ENCODE measurements at regions not wholly inside any gene's neighbourhood (a gene's known extent, or its start where the extent isn't known, plus 50 kb on each side); places are given as distances from the start of the nearest gene placed in this dataset.

DNA sequence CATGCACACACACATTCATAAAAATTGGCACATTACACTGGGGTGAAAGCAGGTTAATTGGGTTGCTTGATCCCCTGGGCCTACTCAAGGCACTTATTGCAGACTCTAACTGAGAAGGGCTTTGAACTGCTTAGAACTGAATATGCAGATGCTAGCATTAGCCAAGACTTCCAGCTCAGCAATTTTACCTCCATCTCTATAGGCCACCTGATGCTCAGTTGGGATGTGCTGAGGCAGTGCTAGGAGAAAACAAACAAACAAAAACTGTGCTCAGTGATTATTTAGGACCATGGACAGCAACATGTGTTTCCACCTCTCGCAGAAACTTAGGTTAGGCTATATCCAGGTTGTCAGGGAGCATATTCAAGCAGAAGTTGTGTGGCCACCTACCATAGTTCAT lies 124.8 kb upstream of the WSCD2 start:
- H3K4me1 Mint-ChIP-seq (ENCODE audit: low read depth in 2 of 2) = no peaks in the 10 kb centered on the region
- ATAC-seq (replicated peaks) = no peak
- H3K4me3 Mint-ChIP-seq = no peak overlapping the region
- peaks cover 0 to 1% of the 10 kb centered on the region in 2 donors for H3K9me3 Mint-ChIP-seq
- no peaks in the 10 kb centered on the region for H3K36me3 Mint-ChIP-seq (ENCODE audit: insufficient read depth)
- peaks cover 36 to 43% of the 10 kb centered on the region in 2 donors for H3K27me3 Mint-ChIP-seq
- DNase-seq = no peak
- H3K27ac Mint-ChIP-seq = no peak overlapping the region

DNA sequence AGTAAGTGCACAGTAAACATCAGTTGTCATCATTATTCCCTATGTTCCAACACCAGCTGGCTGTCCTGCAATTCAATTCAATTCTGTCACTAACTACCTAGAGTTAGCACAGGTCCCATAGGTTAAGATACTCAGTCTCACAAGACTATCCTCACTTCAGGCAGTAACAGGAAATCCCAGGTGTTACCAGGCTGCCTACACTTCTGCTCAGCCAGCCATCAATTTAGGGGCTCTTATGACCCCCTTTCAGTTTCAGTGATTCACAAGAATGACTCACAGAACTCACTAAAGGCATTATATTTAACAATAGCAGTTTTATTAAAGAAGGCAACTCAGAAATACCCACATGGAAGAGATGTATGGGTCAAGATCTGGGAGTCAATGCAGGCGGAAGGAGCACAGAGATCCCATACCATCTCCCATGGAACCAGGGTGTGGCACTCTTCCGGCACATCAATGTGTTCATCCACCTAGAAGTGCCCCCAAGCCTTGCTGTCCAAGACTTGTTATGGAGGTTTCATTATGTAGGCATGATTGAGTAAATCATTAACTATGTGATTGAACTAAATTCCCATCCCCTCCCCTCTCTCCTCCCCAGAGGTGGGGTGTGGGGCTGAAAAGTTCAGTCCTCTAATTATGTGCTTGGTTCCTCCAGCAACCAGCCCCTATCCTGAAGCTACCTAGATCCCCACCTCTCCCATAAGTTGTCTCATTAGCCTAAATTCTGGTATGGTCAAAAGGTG lies 120.8 kb upstream of the WSCD2 start:
- Mint-ChIP-seq H3K9me3 (no peaks in the 10 kb centered on the region), H3K27ac (no peak overlapping the region), H3K27me3 (peaks cover 28 to 37% of the 10 kb centered on the region in 2 donors), H3K36me3 (ENCODE audit: insufficient read depth) (no peaks in the 10 kb centered on the region), H3K4me1 (ENCODE audit: low read depth in 2 of 2) (no peaks in the 10 kb centered on the region), H3K4me3 (no peak overlapping the region)
- no peak for ATAC-seq (replicated peaks)
- DNase-seq = no peak

DNA sequence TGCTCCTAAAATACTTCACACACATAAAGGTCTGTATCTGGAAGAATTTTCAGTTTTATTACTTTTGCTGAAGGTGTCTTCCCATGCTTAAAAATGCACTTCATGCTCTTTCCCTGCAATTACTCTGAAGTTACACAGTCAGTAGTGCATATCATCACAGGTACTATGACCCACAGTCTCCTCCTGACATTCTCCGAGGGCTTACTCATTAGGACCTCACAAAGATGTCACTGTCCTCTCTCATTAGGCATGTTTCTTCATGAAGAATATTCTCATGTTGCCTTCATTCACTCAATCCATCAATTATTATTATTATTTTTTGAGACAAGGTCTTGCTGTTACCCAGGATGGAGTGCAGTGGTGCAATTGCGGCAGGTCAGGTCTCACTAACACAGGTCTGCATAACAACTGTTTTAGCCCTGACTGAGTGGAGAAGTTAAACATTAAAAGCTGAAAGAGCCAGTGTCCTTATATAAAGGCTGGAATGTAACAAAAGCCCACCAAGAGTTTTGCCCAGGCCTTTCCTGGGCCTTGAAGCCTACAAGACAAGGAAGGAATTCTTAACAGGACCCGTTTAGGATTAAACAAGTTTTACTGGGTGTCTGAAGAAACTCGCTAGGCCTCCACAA lies 119.5 kb upstream of the WSCD2 start:
- DNase-seq = no peak
- no peaks in the 10 kb centered on the region for H3K4me1 Mint-ChIP-seq (ENCODE audit: low read depth in 2 of 2)
- no peak overlapping the region for H3K4me3 Mint-ChIP-seq
- peaks cover 36 to 45% of the 10 kb centered on the region in 2 donors for H3K27me3 Mint-ChIP-seq
- ATAC-seq (replicated peaks) = no peak
- no peak overlapping the region for H3K27ac Mint-ChIP-seq
- H3K36me3 Mint-ChIP-seq (ENCODE audit: insufficient read depth) = no peaks in the 10 kb centered on the region
- H3K9me3 Mint-ChIP-seq = no peaks in the 10 kb centered on the region

DNA sequence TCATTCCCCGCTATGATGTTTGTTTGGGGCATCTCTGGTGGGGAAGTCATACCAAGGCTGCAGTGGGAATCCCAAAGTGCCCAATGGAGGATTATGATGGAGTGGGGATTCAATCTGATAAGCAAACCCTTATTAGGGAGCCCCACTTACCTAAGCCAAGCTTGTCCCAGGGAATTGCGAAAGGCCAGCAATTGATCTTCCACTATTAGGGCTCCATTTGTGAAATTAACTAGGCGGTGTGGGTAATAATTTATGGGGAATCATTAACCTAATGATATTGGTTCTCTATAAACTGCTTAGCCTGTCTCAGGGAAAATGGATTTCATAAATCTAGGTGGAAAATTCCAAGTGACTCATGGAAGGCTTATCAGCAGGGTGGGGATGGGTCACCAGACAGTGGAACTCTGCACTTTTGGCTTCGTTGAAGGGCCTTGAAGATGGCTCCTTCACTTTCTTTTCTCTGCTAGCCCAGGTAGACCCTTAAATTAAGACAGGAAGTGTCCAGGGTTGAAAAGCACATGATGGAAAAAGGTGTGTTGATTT lies 113.0 kb upstream of the WSCD2 start:
- Mint-ChIP-seq H3K4me1 (ENCODE audit: low read depth in 2 of 2) (no peaks in the 10 kb centered on the region), H3K36me3 (ENCODE audit: insufficient read depth) (no peaks in the 10 kb centered on the region), H3K4me3 (no peak overlapping the region), H3K27ac (no peak overlapping the region), H3K9me3 (peaks cover 0 to 2% of the 10 kb centered on the region in 2 donors), H3K27me3 (peaks cover 37 to 43% of the 10 kb centered on the region in 2 donors)
- ATAC-seq (replicated peaks) = no peak
- no peak for DNase-seq

DNA sequence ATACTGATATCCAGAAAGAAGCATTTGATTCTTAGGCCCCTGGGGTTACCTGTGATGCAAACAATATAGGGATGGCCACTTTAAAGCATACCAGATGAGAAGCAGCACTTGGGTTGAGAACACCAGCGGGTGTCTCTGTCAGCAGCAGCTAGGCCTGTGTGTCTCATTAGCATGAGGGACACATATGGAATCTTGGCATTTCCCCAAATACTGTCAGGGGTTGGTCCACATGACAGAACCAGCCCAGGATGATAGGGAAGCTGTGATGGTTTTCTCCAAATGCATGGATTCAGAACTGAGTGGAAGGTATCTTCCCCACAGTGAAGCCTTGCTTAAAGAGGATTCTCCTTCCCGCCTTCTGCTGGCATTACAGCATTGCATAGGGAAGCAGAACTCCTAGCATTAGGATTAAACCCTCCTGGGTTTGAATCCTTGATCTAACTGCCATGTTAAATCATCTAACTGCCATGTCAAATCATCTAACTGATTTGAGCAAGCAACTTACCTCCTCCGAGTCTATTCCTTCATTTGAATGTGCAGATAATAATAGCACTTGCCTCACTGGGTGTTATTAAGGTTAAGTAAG lies 111.5 kb upstream of the WSCD2 start:
- Mint-ChIP-seq H3K27me3 (peaks cover 36 to 37% of the 10 kb centered on the region in 2 donors), H3K4me1 (ENCODE audit: low read depth in 2 of 2) (no peaks in the 10 kb centered on the region), H3K27ac (no peak overlapping the region), H3K9me3 (peaks cover 0 to 2% of the 10 kb centered on the region in 2 donors), H3K36me3 (ENCODE audit: insufficient read depth) (no peaks in the 10 kb centered on the region), H3K4me3 (no peak overlapping the region)
- no peak for ATAC-seq (replicated peaks)
- DNase-seq = no peak

DNA sequence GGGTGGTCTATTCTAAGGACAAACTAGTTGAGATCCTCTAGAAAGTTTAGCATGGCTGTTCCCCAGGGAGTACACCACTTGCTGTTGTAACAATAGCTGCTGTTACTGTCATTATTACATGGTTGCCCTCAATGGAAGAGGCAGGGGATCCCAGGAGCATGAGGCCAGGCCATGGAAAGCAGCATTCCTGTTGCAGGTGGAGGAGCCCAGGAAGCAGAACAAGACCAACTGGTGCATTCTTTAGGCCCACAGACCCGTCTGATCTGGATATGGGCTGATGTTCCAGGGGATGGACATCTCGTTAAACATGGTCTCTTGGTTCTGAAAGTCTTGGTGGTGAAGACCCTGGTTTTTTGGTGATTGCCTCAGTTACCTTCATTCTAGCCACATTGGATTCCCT lies 109.2 kb upstream of the WSCD2 start:
- Mint-ChIP-seq H3K4me3 (no peak overlapping the region), H3K27me3 (peaks cover 21 to 22% of the 10 kb centered on the region in 2 donors), H3K27ac (no peak overlapping the region), H3K4me1 (ENCODE audit: low read depth in 2 of 2) (no peaks in the 10 kb centered on the region), H3K9me3 (peaks cover 0 to 2% of the 10 kb centered on the region in 2 donors), H3K36me3 (ENCODE audit: insufficient read depth) (no peaks in the 10 kb centered on the region)
- DNase-seq (no peak), ATAC-seq (replicated peaks) (no peak)

DNA sequence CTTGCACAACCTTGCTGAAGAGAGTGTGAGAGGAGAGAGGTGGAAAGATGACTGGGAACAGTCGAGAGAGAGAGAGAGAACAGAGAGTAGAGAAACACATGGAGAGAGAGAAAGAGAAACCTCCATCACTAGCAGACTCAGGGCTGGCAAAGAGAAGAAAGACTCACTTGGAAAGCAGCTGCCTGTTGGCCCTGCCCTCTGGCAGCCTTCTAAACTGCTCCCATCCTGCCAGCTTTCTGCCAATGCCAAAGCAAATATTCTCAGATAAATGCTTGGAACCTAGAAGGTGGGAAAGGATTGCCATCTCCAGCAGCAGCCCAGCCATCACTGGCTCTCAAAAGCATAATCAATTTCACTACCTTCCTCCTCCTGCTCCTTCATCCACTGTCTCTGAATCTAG lies 107.9 kb upstream of the WSCD2 start:
- no peak overlapping the region for H3K4me3 Mint-ChIP-seq
- peaks cover 0 to 2% of the 10 kb centered on the region in 2 donors for H3K9me3 Mint-ChIP-seq
- ATAC-seq (replicated peaks) = no peak
- no peak overlapping the region for H3K27ac Mint-ChIP-seq
- peaks cover 10 to 18% of the 10 kb centered on the region in 2 donors for H3K27me3 Mint-ChIP-seq
- H3K4me1 Mint-ChIP-seq (ENCODE audit: low read depth in 2 of 2) = no peaks in the 10 kb centered on the region
- DNase-seq = no peak
- H3K36me3 Mint-ChIP-seq (ENCODE audit: insufficient read depth) = no peaks in the 10 kb centered on the region

DNA sequence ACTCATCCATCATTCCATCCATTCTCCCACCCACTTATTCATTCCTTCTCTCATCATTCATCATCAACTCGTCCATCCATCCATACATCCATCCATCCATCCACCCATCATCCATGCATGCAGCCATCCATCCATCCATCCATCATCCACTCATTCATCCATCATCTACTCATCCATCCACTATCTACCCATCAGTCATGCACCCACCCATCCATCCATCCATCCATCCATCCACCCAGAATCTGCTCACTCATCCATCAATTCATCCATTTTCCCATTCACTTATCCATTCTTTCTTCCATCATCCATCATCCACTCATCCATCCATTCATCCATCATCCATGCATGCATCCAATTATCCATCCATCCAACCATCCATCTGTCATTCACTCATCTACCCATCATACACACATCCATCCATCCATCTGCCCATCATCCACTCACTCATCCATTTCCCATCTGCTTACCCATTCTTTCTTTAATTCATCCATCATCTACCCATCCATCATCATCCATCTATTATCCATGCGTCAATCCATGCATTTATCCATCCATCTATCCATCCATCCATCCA lies 107.1 kb upstream of the WSCD2 start:
- peaks cover 6 to 16% of the 10 kb centered on the region in 2 donors for H3K27me3 Mint-ChIP-seq
- no peaks in the 10 kb centered on the region for H3K4me1 Mint-ChIP-seq (ENCODE audit: low read depth in 2 of 2)
- DNase-seq (no peak), ATAC-seq (replicated peaks) (no peak)
- H3K27ac Mint-ChIP-seq = no peak overlapping the region
- H3K4me3 Mint-ChIP-seq = no peak overlapping the region
- no peaks in the 10 kb centered on the region for H3K36me3 Mint-ChIP-seq (ENCODE audit: insufficient read depth)
- peaks cover 0 to 2% of the 10 kb centered on the region in 2 donors for H3K9me3 Mint-ChIP-seq

DNA sequence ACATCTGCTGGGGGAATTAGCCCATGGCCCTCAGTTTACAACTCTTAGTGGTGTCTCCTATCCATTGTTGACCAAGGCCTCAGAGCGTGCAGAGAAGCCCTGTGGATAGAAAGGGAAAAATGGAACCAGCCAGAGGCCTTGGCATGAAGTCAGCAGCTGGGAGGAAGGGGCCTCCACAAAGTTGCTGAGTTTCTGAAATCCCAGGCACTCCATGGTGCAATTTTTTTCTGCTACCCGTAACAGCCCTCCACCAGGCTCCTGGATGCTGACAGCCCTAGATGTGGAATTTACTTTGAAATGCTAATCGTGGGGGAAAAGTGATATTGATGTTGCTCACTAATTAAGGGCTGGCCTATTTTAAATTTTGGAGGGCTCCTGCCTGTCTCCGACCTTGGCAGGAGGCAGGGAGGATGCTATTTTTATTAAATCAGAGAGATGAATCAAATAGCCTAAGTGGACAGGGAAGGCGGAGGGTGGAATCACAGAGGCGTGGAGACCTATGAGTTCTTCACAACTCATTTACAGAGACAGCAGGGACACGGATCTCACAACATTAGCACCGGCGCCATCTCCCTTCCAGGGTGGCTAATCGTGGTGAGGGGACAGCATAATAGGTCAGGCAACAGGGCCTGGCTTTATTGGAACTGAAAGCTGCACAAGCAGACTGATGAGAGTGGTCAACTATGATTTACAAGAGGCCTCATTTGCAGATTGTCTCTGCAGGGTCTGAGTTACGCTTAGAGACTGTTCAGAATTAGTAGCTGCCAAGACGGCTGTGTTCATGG lies 99.8 kb upstream of the WSCD2 start:
- DNase-seq (no peak), ATAC-seq (replicated peaks) (no peak)
- no peaks in the 10 kb centered on the region for H3K36me3 Mint-ChIP-seq (ENCODE audit: insufficient read depth)
- H3K4me3 Mint-ChIP-seq = no peak overlapping the region
- H3K27me3 Mint-ChIP-seq = peaks cover 31 to 49% of the 10 kb centered on the region in 2 donors
- H3K27ac Mint-ChIP-seq = no peak overlapping the region
- H3K4me1 Mint-ChIP-seq (ENCODE audit: low read depth in 2 of 2) = peaks cover 0 to 7% of the 10 kb centered on the region in 2 donors
- H3K9me3 Mint-ChIP-seq = no peaks in the 10 kb centered on the region

DNA sequence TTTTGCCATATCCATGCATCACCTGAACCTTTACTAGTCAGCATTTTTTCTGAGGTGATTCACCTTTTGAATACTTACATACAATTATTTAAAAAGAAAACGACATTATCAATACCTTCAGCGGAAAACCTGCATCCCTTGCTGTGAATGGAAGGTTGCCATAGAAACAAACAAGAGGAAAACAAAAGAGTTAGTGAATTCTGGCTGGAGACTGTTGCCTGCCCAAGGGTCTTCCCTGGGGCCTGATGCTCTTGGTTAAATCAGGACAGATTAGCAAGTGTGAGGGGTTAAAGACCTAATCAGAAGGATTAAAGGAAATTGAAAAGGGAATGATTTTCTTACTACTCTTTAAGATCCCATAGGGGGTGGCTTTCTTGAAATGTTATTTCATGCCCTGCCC lies 96.0 kb upstream of the WSCD2 start:
- Mint-ChIP-seq H3K27me3 (peaks cover 30 to 45% of the 10 kb centered on the region in 2 donors), H3K27ac (no peak overlapping the region), H3K36me3 (ENCODE audit: insufficient read depth) (no peaks in the 10 kb centered on the region), H3K4me1 (ENCODE audit: low read depth in 2 of 2) (peaks cover 0 to 10% of the 10 kb centered on the region in 2 donors), H3K9me3 (no peaks in the 10 kb centered on the region), H3K4me3 (no peak overlapping the region)
- no peak for DNase-seq
- ATAC-seq (replicated peaks) = no peak

DNA sequence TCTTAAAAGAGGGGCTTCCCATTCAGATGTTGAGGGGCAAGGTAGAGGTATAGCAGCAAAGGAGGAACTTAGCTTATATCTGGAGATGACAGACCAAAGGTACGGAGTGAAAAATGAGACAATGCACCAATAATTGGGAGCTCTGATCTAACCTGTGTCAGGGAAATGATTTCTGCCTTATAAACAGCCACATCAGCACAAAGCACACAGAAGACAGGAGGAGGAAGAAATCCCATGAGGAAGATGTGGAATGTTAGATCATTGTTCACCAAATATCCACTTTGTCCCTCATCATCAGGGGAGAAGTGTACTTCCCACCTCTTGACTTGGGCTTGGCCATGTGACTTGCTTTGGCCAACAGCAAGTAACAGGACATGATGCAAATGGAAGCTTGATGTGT lies 93.7 kb upstream of the WSCD2 start:
- ATAC-seq (replicated peaks) = no peak
- no peak overlapping the region for H3K27ac Mint-ChIP-seq
- no peaks in the 10 kb centered on the region for H3K9me3 Mint-ChIP-seq
- peaks cover 22 to 27% of the 10 kb centered on the region in 2 donors for H3K27me3 Mint-ChIP-seq
- DNase-seq = no peak
- peaks cover 0 to 10% of the 10 kb centered on the region in 2 donors for H3K4me1 Mint-ChIP-seq (ENCODE audit: low read depth in 2 of 2)
- no peaks in the 10 kb centered on the region for H3K36me3 Mint-ChIP-seq (ENCODE audit: insufficient read depth)
- H3K4me3 Mint-ChIP-seq = no peak overlapping the region

DNA sequence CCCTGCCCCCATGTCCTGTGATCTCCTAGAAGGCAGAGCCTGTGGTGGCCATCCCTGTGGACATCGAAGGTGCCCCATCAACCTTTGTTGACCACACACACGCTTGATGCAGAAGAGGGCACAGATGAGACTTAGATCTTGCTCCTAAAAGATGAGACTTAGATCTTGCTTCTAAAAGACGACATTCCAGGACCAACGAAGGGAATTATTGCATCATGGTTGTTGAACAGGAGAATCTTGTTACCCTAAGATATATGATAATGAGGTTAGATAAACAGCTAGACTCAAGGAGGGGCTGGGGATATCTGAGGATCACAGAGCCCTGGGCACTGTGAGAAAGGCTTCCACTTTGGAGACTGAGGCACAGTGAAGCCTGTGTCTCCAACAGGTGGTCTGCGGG lies 91.1 kb upstream of the WSCD2 start:
- Mint-ChIP-seq H3K27ac (no peak overlapping the region), H3K36me3 (ENCODE audit: insufficient read depth) (no peaks in the 10 kb centered on the region), H3K9me3 (no peaks in the 10 kb centered on the region), H3K4me3 (no peak overlapping the region), H3K27me3 (peaks cover 7 to 20% of the 10 kb centered on the region in 2 donors), H3K4me1 (ENCODE audit: low read depth in 2 of 2) (peaks cover 0 to 11% of the 10 kb centered on the region in 2 donors)
- ATAC-seq (replicated peaks) = no peak
- no peak for DNase-seq

DNA sequence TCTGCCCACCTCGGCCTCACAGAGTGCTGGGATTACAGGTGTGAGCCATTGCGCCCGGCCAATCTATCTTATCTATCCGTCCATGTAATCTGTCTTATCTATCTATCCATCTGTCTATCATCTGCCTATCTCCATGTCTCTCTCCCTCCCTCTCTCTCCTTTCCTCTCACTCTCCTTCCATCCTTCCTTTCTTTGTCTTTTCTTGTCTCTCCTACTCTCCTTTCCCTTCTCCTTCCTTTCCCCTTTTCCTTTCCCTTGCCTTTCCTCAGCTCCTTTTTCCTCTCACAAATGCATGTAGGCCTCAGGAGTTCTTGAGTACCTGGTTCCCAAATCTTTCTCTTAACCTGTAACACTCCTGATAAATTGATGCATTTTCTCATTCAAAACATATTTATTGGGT lies 89.3 kb upstream of the WSCD2 start:
- DNase-seq (no peak), ATAC-seq (replicated peaks) (no peak)
- Mint-ChIP-seq H3K27ac (no peak overlapping the region), H3K4me3 (no peak overlapping the region), H3K4me1 (ENCODE audit: low read depth in 2 of 2) (peaks cover 0 to 3% of the 10 kb centered on the region in 2 donors), H3K36me3 (ENCODE audit: insufficient read depth) (no peaks in the 10 kb centered on the region), H3K27me3 (peaks cover under 1 to 24% of the 10 kb centered on the region in 2 donors), H3K9me3 (no peaks in the 10 kb centered on the region)
